CD14-positive monocyte (primary cell): ENCODE measurements at regions not wholly inside any gene's neighbourhood (a gene's known extent, or its start where the extent isn't known, plus 50 kb on each side); places are given as distances from the start of the nearest gene placed in this dataset.

Experiments
- DNase-seq, 3 donors: peaks; one replicate each; pipeline ENCODE4 v3.0.0-alpha.2; 2011 to 2022
- H2AFZ ChIP-seq: 2 replicates; pipeline ENCODE4 v1.6.0; 2012; ENCODE audit warnings: mild to moderate bottlenecking, low read depth, low read length, inconsistent platforms; ENCODE audit not compliant: insufficient read depth, poor library complexity, severe bottlenecking
- H3K27ac ChIP-seq, 2 donors: 1 replicate in 1 of 2; 2 replicates in 1 of 2; pipeline ENCODE4 v1.5.1; 2012 to 2013; ENCODE audit warnings: low read length in 2 of 2, control low read depth in 1 of 2, inconsistent platforms in 1 of 2, low read depth in 1 of 2, mild to moderate bottlenecking in 1 of 2
- H3K27me3 ChIP-seq, 2 donors: one replicate each; pipeline versions ENCODE4 v1.6.0 to v1.6.1; 2011 to 2013; ENCODE audit warnings: low read length in 2 of 2; ENCODE audit not compliant: control insufficient read depth in 2 of 2, insufficient read depth in 2 of 2
- H3K36me3 ChIP-seq, 2 donors: replicated peaks in 1 of 2; 1 replicate in 1 of 2; 2 replicates in 1 of 2; pipeline versions ENCODE4 v1.5.1 to v1.6.1; 2012 to 2013; ENCODE audit warnings: low read length in 2 of 2, control low read depth in 1 of 2, inconsistent platforms in 1 of 2, mild to moderate bottlenecking in 1 of 2; ENCODE audit not compliant: insufficient read depth in 2 of 2, control insufficient read depth in 1 of 2
- H3K4me1 ChIP-seq, 2 donors: 1 replicate in 1 of 2; 2 replicates in 1 of 2; pipeline versions ENCODE4 v1.5.1 to v1.6.1; 2012 to 2013; ENCODE audit warnings: low read length in 2 of 2, control low read depth in 1 of 2, inconsistent platforms in 1 of 2, mild to moderate bottlenecking in 1 of 2, moderate library complexity in 1 of 2; ENCODE audit not compliant: insufficient read depth in 2 of 2, control insufficient read depth in 1 of 2
- H3K4me2 ChIP-seq: replicated peaks from 2 replicates; pipeline ENCODE3; 2012; ENCODE audit warnings: low read length, moderate library complexity, mild to moderate bottlenecking; ENCODE audit not compliant: poor library complexity, severe bottlenecking; ENCODE audit errors: extremely low read depth
- H3K4me3 ChIP-seq, 3 experiments: fragments of 200-600 bp in 1 of 3; sonication (generic) in 1 of 3; replicated peaks in 1 of 3; 1 replicate in 2 of 3; 2 replicates in 1 of 3; pipeline ENCODE4 v1.5.1; 2011 to 2013; ENCODE audit warnings: low read length in 3 of 3, mild to moderate bottlenecking in 3 of 3, control low read depth in 2 of 3, low read depth in 2 of 3, inconsistent platforms in 1 of 3, moderate library complexity in 1 of 3
- H3K79me2 ChIP-seq: 2 replicates; pipeline ENCODE4 v1.6.0; 2012; ENCODE audit warnings: mild to moderate bottlenecking, control low read depth, inconsistent platforms, low read length, moderate library complexity; ENCODE audit not compliant: insufficient read depth
- H3K9ac ChIP-seq: 2 replicates; pipeline ENCODE4 v1.6.0; 2017; ENCODE audit warnings: low read length, mild to moderate bottlenecking; ENCODE audit not compliant: insufficient read depth, poor library complexity, severe bottlenecking
- H3K9me3 ChIP-seq, 2 donors: replicated peaks in 1 of 2; 1 replicate in 1 of 2; 2 replicates in 1 of 2; pipeline versions ENCODE4 v1.5.1 to v1.6.1; 2012 to 2013; ENCODE audit warnings: low read length in 2 of 2, control low read depth in 1 of 2; ENCODE audit not compliant: control insufficient read depth in 1 of 2, insufficient read depth in 1 of 2
- H4K20me1 ChIP-seq: 2 replicates; pipeline ENCODE4 v1.6.0; 2012; ENCODE audit warnings: mild to moderate bottlenecking, low read length, control low read depth, moderate library complexity; ENCODE audit not compliant: insufficient read depth
- H3K27ac Mint-ChIP-seq, 7 donors: one replicate each; pipeline ENCODE4 v1.8.0; 2020; ENCODE audit warnings: mild to moderate bottlenecking in 7 of 7, mixed read lengths in 7 of 7, moderate library complexity in 6 of 7, inconsistent platforms in 2 of 7
- H3K27me3 Mint-ChIP-seq, 3 donors: one replicate each; pipeline ENCODE4 v1.8.0; 2021 to 2022; ENCODE audit warnings: low read depth in 3 of 3, mild to moderate bottlenecking in 3 of 3, mixed read lengths in 3 of 3, moderate library complexity in 3 of 3, inconsistent platforms in 1 of 3
- H3K36me3 Mint-ChIP-seq, 2 donors: one replicate each; pipeline ENCODE4 v1.8.0; 2020; ENCODE audit warnings: mixed read lengths in 2 of 2, inconsistent platforms in 1 of 2, mild to moderate bottlenecking in 1 of 2
- H3K4me1 Mint-ChIP-seq: one replicate; pipeline ENCODE4 v1.8.0; 2020; ENCODE audit warnings: mild to moderate bottlenecking, mixed read lengths
- H3K4me3 Mint-ChIP-seq, 2 donors: one replicate each; pipeline ENCODE4 v1.8.0; 2020; ENCODE audit warnings: mild to moderate bottlenecking in 2 of 2, mixed read lengths in 2 of 2, moderate library complexity in 1 of 2
- H3K9me3 Mint-ChIP-seq, 7 donors: one replicate each; pipeline ENCODE4 v1.8.0; 2020 to 2022; ENCODE audit warnings: mixed read lengths in 7 of 7, mild to moderate bottlenecking in 6 of 7, moderate library complexity in 6 of 7, inconsistent platforms in 2 of 7
- CTCF ChIP-seq: fragments of 200-600 bp; IDR thresholded peaks from one replicate; pipeline ENCODE4 v1.8.0; 2022; ENCODE audit warnings: antibody characterized with exemption, mild to moderate bottlenecking
- WGBS: methylation state at CpG from one replicate; pipeline ENCODE4 v1.1.5; 2013; ENCODE audit warnings: missing lambda C conversion rate; ENCODE audit not compliant: insufficient coverage; 5-methylcytosine and 5-hydroxymethylcytosine counted together
- intact Hi-C, 2 donors: fragments of 100-400 bp; cut with micrococcal nuclease; formaldehyde crosslinking; loops; one replicate each; pipeline versions ENCODE4 v1.15.0 to v1.15.1; 2023

- H2AFZ ChIP-seq, result no peak overlapping the region
- no peak overlapping the region for H3K4me3 ChIP-seq
- no peaks in the 10 kb centered on the region for H3K4me1 ChIP-seq
- H3K27ac Mint-ChIP-seq, result no peak overlapping the region
- H3K79me2 ChIP-seq, result no peaks in the 10 kb centered on the region
- intact Hi-C loops, result no loop called here
- H3K27me3 Mint-ChIP-seq, result no peaks in the 10 kb centered on the region
- H3K9me3 ChIP-seq, result no peaks in the 10 kb centered on the region
- no peak overlapping the region for H3K4me3 Mint-ChIP-seq
- H3K27me3 ChIP-seq, result no peaks in the 10 kb centered on the region
- no peak for DNase-seq
- no peak overlapping the region for H3K27ac ChIP-seq
- TF ChIP-seq CTCF, result no peak
- no peaks in the 10 kb centered on the region for H3K36me3 Mint-ChIP-seq
- H3K36me3 ChIP-seq, result no peaks in the 10 kb centered on the region
- no peaks in the 10 kb centered on the region for H3K4me1 Mint-ChIP-seq
- 100% methylated on average over 1 of the region's 5 CpGs for WGBS
- H3K9ac ChIP-seq, result no peak overlapping the region
- no peaks in the 10 kb centered on the region for H4K20me1 ChIP-seq
- peaks cover 0 to 8% (median 4%) of the 10 kb centered on the region in 7 donors for H3K9me3 Mint-ChIP-seq
- no peak overlapping the region for H3K4me2 ChIP-seq
These were observed 795.5 kb upstream of the CDH2 start for GRCh38 chr18:28972333-28972907.

GRCh38 chr18:28963481-28963880 lies 786.6 kb upstream of the CDH2 start:
- no peak overlapping the region for H3K4me3 Mint-ChIP-seq
- no peaks in the 10 kb centered on the region for H3K4me1 ChIP-seq
- H3K4me1 Mint-ChIP-seq, result no peaks in the 10 kb centered on the region
- H3K36me3 ChIP-seq, result no peaks in the 10 kb centered on the region
- no peaks in the 10 kb centered on the region for H3K9me3 ChIP-seq
- intact Hi-C loops, result no loop called here
- H3K4me2 ChIP-seq, result no peak overlapping the region
- H4K20me1 ChIP-seq, result no peaks in the 10 kb centered on the region
- no peak for TF ChIP-seq CTCF
- H3K9ac ChIP-seq, result no peak overlapping the region
- no peak overlapping the region for H3K27ac ChIP-seq
- no peak for DNase-seq
- no peak overlapping the region for H3K27ac Mint-ChIP-seq
- H2AFZ ChIP-seq, result no peak overlapping the region
- H3K4me3 ChIP-seq, result no peak overlapping the region
- H3K9me3 Mint-ChIP-seq, result peaks cover 0 to under 1% (median 0%) of the 10 kb centered on the region in 7 donors
- no peaks in the 10 kb centered on the region for H3K27me3 ChIP-seq
- no peaks in the 10 kb centered on the region for H3K36me3 Mint-ChIP-seq
- H3K27me3 Mint-ChIP-seq, result no peaks in the 10 kb centered on the region
- H3K79me2 ChIP-seq, result no peaks in the 10 kb centered on the region
